SK-N-SH (cell line): ENCODE measurements at regions not wholly inside any gene's neighbourhood (a gene's known extent, or its start where the extent isn't known, plus 50 kb on each side); places are given as distances from the start of the nearest gene placed in this dataset.

Source experiments
- CTCF ChIA-PET: fragments of 300-600, 350-600 bp; formaldehyde crosslinking; extraction: SDS; loops from one replicate; lab custom pipeline; 2021; lab: Yijun Ruan, JAX
- POLR2A ChIA-PET: fragments of 350-600 bp; sonication (Branson Sonifier 250); formaldehyde crosslinking; extraction: SDS; loops from one replicate; lab custom pipeline; 2020; ENCODE audit warnings: antibody characterized with exemption, inconsistent platforms; lab: Yijun Ruan, JAX
- DNase-seq: peaks from one replicate; pipeline ENCODE4 v3.0.0; 2012
- H2AFZ ChIP-seq: fragments of 200-600 bp; sonication (generic); 2 replicates; pipeline ENCODE4 v1.8.1; 2016; ENCODE audit warnings: antibody characterized with exemption, mild to moderate bottlenecking, low read depth
- H3F3A ChIP-seq: fragments of 200-600 bp; sonication (generic); replicated peaks from 2 replicates; pipeline ENCODE3; 2016; ENCODE audit warnings: antibody characterized with exemption, mild to moderate bottlenecking; ENCODE audit not compliant: insufficient read depth
- H3K27ac ChIP-seq, 2 experiments: fragments of 200-500 bp in 1 of 2; fragments of 200-600 bp in 1 of 2; sonication (Bioruptor generic) in 1 of 2; sonication (generic), shearing (Covaris generic) in 1 of 2; 2 replicates each; pipeline versions ENCODE4 v1.5.1 to v1.6.1; 2014 to 2016; ENCODE audit warnings: low read depth in 2 of 2, inconsistent platforms in 1 of 2, low read length in 1 of 2, mild to moderate bottlenecking in 1 of 2, mixed read lengths in 1 of 2
- H3K27me3 ChIP-seq: fragments of 200-600 bp; sonication (generic), shearing (Covaris generic); 2 replicates; pipeline ENCODE4 v1.6.1; 2016; ENCODE audit warnings: mixed run types; ENCODE audit not compliant: insufficient read depth
- H3K36me3 ChIP-seq, 2 experiments: fragments of 200-500 bp in 1 of 2; fragments of 200-600 bp in 1 of 2; sonication (Bioruptor generic) in 1 of 2; sonication (generic) in 1 of 2; replicated peaks in 1 of 2; 2 replicates each; pipeline versions ENCODE3 to v1.5.1; 2014 to 2016; ENCODE audit warnings: low read length in 1 of 2, mild to moderate bottlenecking in 1 of 2; ENCODE audit not compliant: insufficient read depth in 2 of 2, control insufficient read depth in 1 of 2
- H3K4me1 ChIP-seq, 2 experiments: fragments of 200-500 bp in 1 of 2; fragments of 200-600 bp in 1 of 2; sonication (Bioruptor generic) in 1 of 2; sonication (generic), shearing (Covaris generic) in 1 of 2; 2 replicates each; pipeline versions ENCODE4 v1.5.1 to v1.6.1; 2014 to 2016; ENCODE audit warnings: low read depth in 1 of 2, low read length in 1 of 2, mixed run types in 1 of 2; ENCODE audit not compliant: insufficient read depth in 2 of 2, control insufficient read depth in 1 of 2
- H3K4me2 ChIP-seq: fragments of 200-600 bp; sonication (generic), shearing (Covaris generic); 2 replicates; pipeline ENCODE4 v1.6.1; 2017; ENCODE audit warnings: mixed run types
- H3K4me3 ChIP-seq, 2 experiments: fragments of 200-500 bp in 1 of 2; fragments of 200-600 bp in 1 of 2; sonication (Bioruptor generic) in 1 of 2; sonication (generic), shearing (Covaris generic) in 1 of 2; 2 replicates each; pipeline versions ENCODE4 v1.5.1 to v1.8.1; 2014 to 2016; ENCODE audit warnings: low read depth in 2 of 2, inconsistent platforms in 1 of 2, low read length in 1 of 2, mild to moderate bottlenecking in 1 of 2, mixed read lengths in 1 of 2, moderate library complexity in 1 of 2
- H3K79me2 ChIP-seq: fragments of 200-600 bp; sonication (generic); 2 replicates; pipeline ENCODE4 v1.8.1; 2017; ENCODE audit warnings: mild to moderate bottlenecking; ENCODE audit not compliant: insufficient read depth
- H3K9ac ChIP-seq: fragments of 200-600 bp; sonication (generic); 2 replicates; pipeline ENCODE4 v1.6.1; 2017; ENCODE audit warnings: mixed run types
- H3K9me2 ChIP-seq: fragments of 200-600 bp; sonication (generic); 2 replicates; pipeline ENCODE4 v1.6.1; 2017; ENCODE audit warnings: mixed run types
- H3K9me3 ChIP-seq: fragments of 200-600 bp; sonication (generic); 2 replicates; pipeline ENCODE4 v1.6.1; 2017; ENCODE audit warnings: mixed run types, mild to moderate bottlenecking, moderate library complexity
- H4K20me1 ChIP-seq: fragments of 200-600 bp; sonication (generic); 2 replicates; pipeline ENCODE4 v1.6.1; 2017; ENCODE audit warnings: mild to moderate bottlenecking, mixed run types; ENCODE audit not compliant: insufficient read depth
- CHD2 ChIP-seq: fragments of 150-350 bp; IDR thresholded peaks from 2 replicates; pipeline ENCODE4 v1.6.1; 2018; ENCODE audit warnings: low read length; ENCODE audit not compliant: partially characterized antibody
- CTCF ChIP-seq: fragments of 200-600 bp; sonication (generic); IDR thresholded peaks from 2 replicates; pipeline ENCODE4 v1.6.1; 2017; ENCODE audit warnings: antibody characterized with exemption, mild to moderate bottlenecking, moderate library complexity
- ELF1 ChIP-seq: IDR thresholded peaks from 2 replicates; pipeline ENCODE4 v1.4.0; 2012
- FOSL2 ChIP-seq: IDR thresholded peaks from 2 replicates; pipeline ENCODE4 v1.4.0; 2012; ENCODE audit warnings: low read depth, mild to moderate bottlenecking, moderate library complexity, borderline replicate concordance
- FOXJ3 ChIP-seq: sonication (generic); formaldehyde crosslinking; IDR thresholded peaks from 2 replicates; pipeline ENCODE4 v1.5.1; 2020; ENCODE audit warnings: mild to moderate bottlenecking, missing genetic modification reagents
- GATA2 ChIP-seq: sonication (generic); formaldehyde crosslinking; IDR thresholded peaks from 2 replicates; pipeline ENCODE4 v1.5.0; 2020; ENCODE audit warnings: mild to moderate bottlenecking, missing genetic modification reagents
- JUND ChIP-seq: IDR thresholded peaks from 2 replicates; pipeline ENCODE4 v1.4.0; 2012
- MXI1 ChIP-seq: IDR thresholded peaks from 2 replicates; pipeline ENCODE4 v1.6.1; 2012; ENCODE audit warnings: mild to moderate bottlenecking, low read depth, low read length, improper control_type of control experiment
- NRF1 ChIP-seq: IDR thresholded peaks from 2 replicates; pipeline ENCODE4 v1.6.1; 2012; ENCODE audit warnings: low read depth, mild to moderate bottlenecking, low read length
- PBX3 ChIP-seq: IDR thresholded peaks from 2 replicates; pipeline ENCODE4; 2012
- RAD21 ChIP-seq: IDR thresholded peaks from 2 replicates; pipeline ENCODE4 v1.6.1; 2012; ENCODE audit warnings: mild to moderate bottlenecking, low read length
- RCOR1 ChIP-seq: fragments of 150-350 bp; IDR thresholded peaks from 2 replicates; pipeline ENCODE4 v1.6.1; 2017; ENCODE audit warnings: antibody characterized with exemption, low read length
- RXRA ChIP-seq: IDR thresholded peaks from 2 replicates; pipeline ENCODE4 v1.4.0; 2012; ENCODE audit warnings: low read depth, mild to moderate bottlenecking, borderline replicate concordance
- TAF1 ChIP-seq: IDR thresholded peaks from 2 replicates; pipeline ENCODE4 v1.6.1; 2012; ENCODE audit warnings: low read depth, mild to moderate bottlenecking, low read length, moderate library complexity, borderline replicate concordance
- TCF12 ChIP-seq: IDR thresholded peaks from 2 replicates; pipeline ENCODE4 v1.4.0; 2012
- USF1 ChIP-seq: IDR thresholded peaks from 2 replicates; pipeline ENCODE4 v1.4.0; 2012; ENCODE audit warnings: low read depth, borderline replicate concordance
- USF2 ChIP-seq: fragments of 150-350 bp; IDR thresholded peaks from 2 replicates; pipeline ENCODE4 v1.6.1; 2017; ENCODE audit warnings: antibody characterized with exemption, low read length, low read depth, borderline replicate concordance
- ZBTB33 ChIP-seq: IDR thresholded peaks from 2 replicates; pipeline ENCODE4 v1.4.0; 2012; ENCODE audit warnings: low read depth, borderline replicate concordance
- WGBS: methylation state at CpG from one replicate; pipeline ENCODE4 v1.1.6; 2017; ENCODE audit warnings: low lambda C conversion rate; 5-methylcytosine and 5-hydroxymethylcytosine counted together

GRCh38 chr13:33537026-33537425, 251.5 kb upstream of the STARD13 start:
- no peak for TF ChIP-seq NRF1
- no peak for TF ChIP-seq PBX3
- TF ChIP-seq CHD2, result no peak
- TF ChIP-seq GATA2, result no peak
- no peak for TF ChIP-seq ZBTB33
- no peak for TF ChIP-seq JUND
- TF ChIP-seq CTCF, result no peak
- no peak for TF ChIP-seq USF1
- TF ChIP-seq MXI1, result no peak
- TF ChIP-seq USF2, result no peak
- no peaks in the 10 kb centered on the region for H3K36me3 ChIP-seq
- H3K79me2 ChIP-seq, result no peaks in the 10 kb centered on the region
- H3K4me1 ChIP-seq, result peaks cover 2 to 8% of the 10 kb centered on the region in 2 experiments; a peak in 3 of 4 replicates
- H3K9ac ChIP-seq, result no peak overlapping the region
- 91% methylated on average over 5 of the region's 5 CpGs for WGBS
- no peak overlapping the region for H2AFZ ChIP-seq
- ChIA-PET POLR2A (no interaction called here), CTCF (interaction anchor here (0.7 to 2.3 kb wide), 2 partner anchors 77 to 309 kb away, joined by 3 to 6 read pairs; no protein-coding TSS in a partner anchor)
- H3K4me3 ChIP-seq, result no peak overlapping the region
- H3K9me3 ChIP-seq, result no peaks in the 10 kb centered on the region
- H3K27me3 ChIP-seq, result no peaks in the 10 kb centered on the region
- no peaks in the 10 kb centered on the region for H3K9me2 ChIP-seq
- no peak overlapping the region for H3K4me2 ChIP-seq
- peaks cover 14% of the 10 kb centered on the region for H3F3A ChIP-seq
- no peak for DNase-seq
- peak overlapping the region in 1 of 2 experiments; percentile 34; a peak in 1 of 4 replicates for H3K27ac ChIP-seq
- H4K20me1 ChIP-seq, result no peaks in the 10 kb centered on the region

GRCh38 chr13:33537676-33538075, 252.1 kb upstream of the STARD13 start:
- no peak overlapping the region; a peak in 1 of 4 replicates for H3K27ac ChIP-seq
- no peak overlapping the region for H3K9ac ChIP-seq
- CTCF ChIA-PET, result interaction anchor here (2.3 kb wide), 1 partner anchor 309 kb away, joined by 6 read pairs; no protein-coding TSS in a partner anchor
- H4K20me1 ChIP-seq, result no peaks in the 10 kb centered on the region
- no peaks in the 10 kb centered on the region for H3K27me3 ChIP-seq
- no peak for DNase-seq
- peaks cover 2 to 8% of the 10 kb centered on the region in 2 experiments; a peak in 3 of 4 replicates for H3K4me1 ChIP-seq
- no peak overlapping the region for H3K4me2 ChIP-seq
- no peak overlapping the region for H3K4me3 ChIP-seq
- no peaks in the 10 kb centered on the region for H3K9me2 ChIP-seq
- no peaks in the 10 kb centered on the region for H3K79me2 ChIP-seq
- H2AFZ ChIP-seq, result no peak overlapping the region
- no peaks in the 10 kb centered on the region for H3K9me3 ChIP-seq
- no peaks in the 10 kb centered on the region for H3K36me3 ChIP-seq
- WGBS, result 100% methylated on average over 2 of the region's 2 CpGs
- POLR2A ChIA-PET, result no interaction called here
- H3F3A ChIP-seq, result peaks cover 15% of the 10 kb centered on the region
- TF ChIP-seq NRF1, result no peak
- TF ChIP-seq FOSL2, result no peak
- TF ChIP-seq ELF1, result no peak
- TF ChIP-seq USF2, result no peak
- TF ChIP-seq TCF12, result no peak
- TF ChIP-seq TAF1, result no peak
- TF ChIP-seq RCOR1, result no peak
- no peak for TF ChIP-seq RXRA
- no peak for TF ChIP-seq ZBTB33
- TF ChIP-seq RAD21, result no peak
- no peak for TF ChIP-seq FOXJ3 (CRISPR knock-in tag)
